IMR-90 (cell line): ENCODE measurements at regions not wholly inside any gene's neighbourhood (a gene's known extent, or its start where the extent isn't known, plus 50 kb on each side); places are given as distances from the start of the nearest gene placed in this dataset.

ENCODE experiments used
- ATAC-seq: fragments of 200-7000 bp; cut with Tn5 transposase; 2 replicates; pipeline ENCODE4 v1.9.1; 2020; ENCODE audit warnings: low read depth, mild to moderate bottlenecking, moderate library complexity
- BruUV-seq: library from RNA; stranded (reverse); fragments of 400-500 nt; replicated peaks from 2 replicates; lab custom pipeline; 2021; lab: Mats Ljungman, UMichigan
- CTCF ChIA-PET: fragments of 300-600 bp; formaldehyde crosslinking; extraction: SDS; loops from one replicate; lab custom pipeline; 2021; ENCODE audit warnings: antibody characterized with exemption; lab: Yijun Ruan, JAX
- POLR2A ChIA-PET: fragments of 300-600 bp; sonication (Branson Sonifier 250); formaldehyde crosslinking; loops from one replicate; lab custom pipeline; 2022; ENCODE audit warnings: antibody characterized with exemption; ENCODE audit not compliant: unreplicated experiment; lab: Charles Lee
- DNase-seq: peaks from one replicate; pipeline ENCODE4 v3.0.0; 2013
- H2AFZ ChIP-seq: replicated peaks from 2 replicates; pipeline ENCODE3; 2013; ENCODE audit warnings: low read length, mild to moderate bottlenecking; ENCODE audit not compliant: poor library complexity
- H2AK5ac ChIP-seq: 2 replicates; pipeline ENCODE4 v1.6.1; 2013; ENCODE audit warnings: low read depth, low read length, inconsistent platforms
- H2AK9ac ChIP-seq: replicated peaks from 2 replicates; pipeline ENCODE3; 2013; ENCODE audit warnings: mild to moderate bottlenecking, low read depth, low read length, moderate library complexity; ENCODE audit not compliant: poor library complexity
- H2BK120ac ChIP-seq: 2 replicates; pipeline ENCODE4 v1.6.1; 2013; ENCODE audit warnings: low read depth, low read length, inconsistent platforms
- H2BK15ac ChIP-seq: 3 replicates; pipeline ENCODE4 v1.6.1; 2013; ENCODE audit warnings: low read depth, low read length, inconsistent platforms
- H2BK20ac ChIP-seq: 2 replicates; pipeline ENCODE4 v1.6.1; 2013; ENCODE audit warnings: low read depth, mild to moderate bottlenecking, inconsistent platforms, low read length, moderate library complexity
- H2BK5ac ChIP-seq: 2 replicates; pipeline ENCODE4 v1.6.1; 2013; ENCODE audit warnings: mild to moderate bottlenecking, low read depth, low read length, inconsistent platforms; ENCODE audit not compliant: poor library complexity, severe bottlenecking
- H3K14ac ChIP-seq: replicated peaks from 2 replicates; pipeline ENCODE4 v1.6.1; 2013; ENCODE audit warnings: low read depth, low read length, inconsistent platforms
- H3K18ac ChIP-seq: 2 replicates; pipeline ENCODE4 v1.6.1; 2013; ENCODE audit warnings: low read depth, low read length, control low read depth
- H3K23ac ChIP-seq: 2 replicates; pipeline ENCODE4 v1.6.1; 2013; ENCODE audit warnings: low read depth, low read length, inconsistent platforms
- H3K27ac ChIP-seq: 2 replicates; pipeline ENCODE4 v1.5.1; 2013; ENCODE audit warnings: mild to moderate bottlenecking, control low read depth, low read length; ENCODE audit not compliant: insufficient read depth
- H3K27me3 ChIP-seq: 2 replicates; pipeline ENCODE4 v1.6.1; 2013; ENCODE audit warnings: low read length; ENCODE audit not compliant: control insufficient read depth, insufficient read depth
- H3K36me3 ChIP-seq: 2 replicates; pipeline ENCODE4 v1.6.1; 2013; ENCODE audit warnings: low read length, mixed read lengths; ENCODE audit not compliant: control insufficient read depth, insufficient read depth
- H3K4ac ChIP-seq: 2 replicates; pipeline ENCODE4 v1.6.1; 2013; ENCODE audit warnings: low read depth, low read length, inconsistent platforms
- H3K4me1 ChIP-seq: 2 replicates; pipeline ENCODE4 v1.6.1; 2013; ENCODE audit warnings: low read length, mixed read lengths; ENCODE audit not compliant: control insufficient read depth, insufficient read depth
- H3K4me2 ChIP-seq: 2 replicates; pipeline ENCODE4 v1.6.1; 2013; ENCODE audit warnings: low read depth, mild to moderate bottlenecking, control low read depth, low read length, moderate library complexity
- H3K4me3 ChIP-seq: 2 replicates; pipeline ENCODE4 v1.5.1; 2013; ENCODE audit warnings: low read depth, mild to moderate bottlenecking, control low read depth, low read length, moderate library complexity; ENCODE audit not compliant: insufficient read depth
- H3K56ac ChIP-seq: 2 replicates; pipeline ENCODE4 v1.6.1; 2013; ENCODE audit warnings: low read length, inconsistent platforms; ENCODE audit not compliant: insufficient read depth; ENCODE audit errors: extremely low read depth
- H3K79me1 ChIP-seq, 2 experiments: 2 replicates each; pipeline ENCODE4 v1.6.1; 2013; ENCODE audit warnings: low read length in 2 of 2, inconsistent platforms in 1 of 2, low read depth in 1 of 2
- H3K9ac ChIP-seq: 2 replicates; pipeline ENCODE4 v1.6.1; 2013; ENCODE audit warnings: low read depth, low read length, control low read depth
- H3K9me1 ChIP-seq: 2 replicates; pipeline ENCODE4 v1.6.1; 2013; ENCODE audit warnings: low read length, inconsistent platforms; ENCODE audit not compliant: insufficient read depth
- H3K9me3 ChIP-seq: 2 replicates; pipeline ENCODE4 v1.6.1; 2013; ENCODE audit warnings: low read length; ENCODE audit not compliant: control insufficient read depth, insufficient read depth
- H4K20me1 ChIP-seq: 2 replicates; pipeline ENCODE4 v1.6.1; 2013; ENCODE audit warnings: low read length, inconsistent platforms; ENCODE audit not compliant: insufficient read depth
- H4K5ac ChIP-seq: 2 replicates; pipeline ENCODE4 v1.6.1; 2013; ENCODE audit warnings: mild to moderate bottlenecking, low read depth, low read length, control low read depth
- H4K8ac ChIP-seq, 2 experiments: 2 replicates each; pipeline ENCODE4 v1.6.1; 2013; ENCODE audit warnings: low read depth in 2 of 2, low read length in 2 of 2, control low read depth in 1 of 2, inconsistent platforms in 1 of 2
- H4K91ac ChIP-seq: 2 replicates; pipeline ENCODE4 v1.6.1; 2013; ENCODE audit warnings: low read depth, low read length, inconsistent platforms; ENCODE audit not compliant: insufficient read depth
- BHLHE40 ChIP-seq: fragments of 150-350 bp; IDR thresholded peaks from 2 replicates; pipeline ENCODE4 v1.6.1; 2016; ENCODE audit warnings: mild to moderate bottlenecking, low read depth, low read length
- CEBPB ChIP-seq: IDR thresholded peaks from 2 replicates; pipeline ENCODE4 v1.6.1; 2012; ENCODE audit warnings: low read depth, low read length, improper control_type of control experiment
- CTCF ChIP-seq: conservative IDR thresholded peaks from 2 replicates; pipeline ENCODE4 v1.5.1; 2012; ENCODE audit warnings: mild to moderate bottlenecking, low read depth, low read length, improper control_type of control experiment
- FOS ChIP-seq: fragments of 150-350 bp; IDR thresholded peaks from 2 replicates; pipeline ENCODE4 v1.6.1; 2016; ENCODE audit warnings: low read depth, low read length
- MAZ ChIP-seq: IDR thresholded peaks from 2 replicates; pipeline ENCODE4 v1.6.1; 2012; ENCODE audit warnings: low read depth, mild to moderate bottlenecking, low read length, improper control_type of control experiment, moderate library complexity, borderline replicate concordance
- RAD21 ChIP-seq: IDR thresholded peaks from 2 replicates; pipeline ENCODE4 v1.6.1; 2012; ENCODE audit warnings: low read length, improper control_type of control experiment
- RCOR1 ChIP-seq: IDR thresholded peaks from 2 replicates; pipeline ENCODE4 v1.6.1; 2012; ENCODE audit warnings: mild to moderate bottlenecking, low read length, improper control_type of control experiment; ENCODE audit not compliant: insufficient replicate concordance
- WGBS, 2 experiments: methylation state at CpG; one replicate each; pipeline versions ENCODE4 v1.1.5 to v1.1.7; 2013; ENCODE audit warnings: missing lambda C conversion rate in 2 of 2; ENCODE audit not compliant: insufficient read length in 1 of 2; ENCODE audit errors: extremely low coverage in 2 of 2; 5-methylcytosine and 5-hydroxymethylcytosine counted together
- dilution Hi-C: fragments of 300-500 bp; cut with HindIII; formaldehyde crosslinking; loops from one replicate; pipeline ENCODE4 v1.14.3; 2018; ENCODE audit warnings: low sequenced_read_pairs; ENCODE audit not compliant: unreplicated experiment
- in situ Hi-C: fragments of 300-500 bp; cut with MboI; formaldehyde crosslinking; loops from 3 replicates; pipeline ENCODE4 v1.14.3; 2019; ENCODE audit warnings: low sequenced_read_pairs, inconsistent platforms, mixed read lengths
- intact Hi-C: fragments of 100-400 bp; cut with micrococcal nuclease; formaldehyde crosslinking; loops from 2 replicates; pipeline ENCODE4 v1.10.0; 2022

- dilution Hi-C loops (no loop called here), in situ Hi-C loops (no loop called here), intact Hi-C loops (no loop called here)
- Histone ChIP-seq H2BK15ac (no peak overlapping the region), H2AK5ac (no peak overlapping the region), H3K4me1 (peaks cover 6% of the 10 kb centered on the region), H3K23ac (no peak overlapping the region), H4K5ac (0 out of 2 replicates have a peak overlapping the region, but pooled peaks have one; percentile 3), H3K36me3 (no peaks in the 10 kb centered on the region), H3K9me3 (no peaks in the 10 kb centered on the region), H3K18ac (peak overlapping the region; percentile 46; the same call in 1 of the 2 replicates), H3K9me1 (no peaks in the 10 kb centered on the region), H2AK9ac (no peak overlapping the region), H3K4me2 (no peak overlapping the region), H2BK5ac (no peak overlapping the region), H2BK120ac (no peak overlapping the region), H3K56ac (no peak overlapping the region), H3K4ac (peak overlapping the region; percentile 8; the same call in 1 of the 2 replicates), H3K14ac (no peak overlapping the region; the same call in 1 of the 2 replicates), H2AFZ (no peak overlapping the region), H4K20me1 (no peaks in the 10 kb centered on the region), H4K91ac (no peak overlapping the region), H3K79me1 (no peaks in the 10 kb centered on the region), H2BK20ac (peak overlapping the region; percentile 53), H4K8ac (peak overlapping the region in 1 of 2 experiments; percentile 4; a peak in 1 of 4 replicates), H3K27me3 (peaks cover 3% of the 10 kb centered on the region; the same call in 1 of the 2 replicates), H3K27ac (no peak overlapping the region), H3K9ac (no peak overlapping the region), H3K4me3 (no peak overlapping the region)
- POLR2A ChIA-PET, result no interaction called here
- TF ChIP-seq MAZ (no peak), FOS (no peak), CEBPB (no peak), RCOR1 (no peak), RAD21 (no peak), BHLHE40 (no peak), CTCF (no peak)
- no CpG with 5 or more reads among the region's 2 CpGs for WGBS, 2 experiments
- ATAC-seq, result no peak
- no TSS peak for BruUV-seq
- DNase-seq, result no peak
- CTCF ChIA-PET, result no interaction called here
These were observed 196.6 kb upstream of the DCN start for GRCh38 chr12:91379051-91379775.
